Stimulated activated CD4-positive, alpha-beta T cell treated with anti-CD3 and anti-CD28 coated beads, Interleukin-15, amount 100 ng/mL, for 48 hours (primary cell): ENCODE measurements at regions not wholly inside any gene's neighbourhood (a gene's known extent, or its start where the extent isn't known, plus 50 kb on each side); places are given as distances from the start of the nearest gene placed in this dataset.
A peak's percentile ranks its signal among the peaks of the same experiment; 100 is the strongest.
"Not testable (repeated sequence)": the region's sequence is repeated elsewhere in the genome, so short reads cannot be mapped to it uniquely, and the experiment has no call there.

Source experiments
- DNase-seq, 2 donors: peaks; one replicate each; pipeline ENCODE4 v3.0.0-alpha.2; 2020; ENCODE audit warnings: low read depth in 2 of 2

DNA sequence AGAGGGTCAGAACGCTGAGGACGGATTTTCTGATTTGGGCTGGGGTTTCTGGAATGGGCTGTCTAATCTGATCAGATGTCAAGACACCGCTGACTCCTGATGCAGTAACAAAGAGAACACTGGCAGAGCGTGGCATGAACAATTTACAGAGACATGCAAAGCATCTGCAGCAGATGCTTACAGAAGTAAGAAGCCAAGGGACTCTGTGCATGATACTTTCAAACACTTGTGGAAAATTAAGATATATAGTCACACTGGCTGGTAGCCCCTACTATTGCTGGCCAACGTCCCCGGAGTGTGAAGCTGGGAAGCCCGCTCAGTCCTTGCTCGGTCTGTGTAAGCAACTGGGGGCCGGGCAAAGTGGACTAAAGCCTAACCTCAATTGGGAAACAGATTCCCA is 903.7 kb downstream of the BRD1 start:
- no peak for DNase-seq

DNA sequence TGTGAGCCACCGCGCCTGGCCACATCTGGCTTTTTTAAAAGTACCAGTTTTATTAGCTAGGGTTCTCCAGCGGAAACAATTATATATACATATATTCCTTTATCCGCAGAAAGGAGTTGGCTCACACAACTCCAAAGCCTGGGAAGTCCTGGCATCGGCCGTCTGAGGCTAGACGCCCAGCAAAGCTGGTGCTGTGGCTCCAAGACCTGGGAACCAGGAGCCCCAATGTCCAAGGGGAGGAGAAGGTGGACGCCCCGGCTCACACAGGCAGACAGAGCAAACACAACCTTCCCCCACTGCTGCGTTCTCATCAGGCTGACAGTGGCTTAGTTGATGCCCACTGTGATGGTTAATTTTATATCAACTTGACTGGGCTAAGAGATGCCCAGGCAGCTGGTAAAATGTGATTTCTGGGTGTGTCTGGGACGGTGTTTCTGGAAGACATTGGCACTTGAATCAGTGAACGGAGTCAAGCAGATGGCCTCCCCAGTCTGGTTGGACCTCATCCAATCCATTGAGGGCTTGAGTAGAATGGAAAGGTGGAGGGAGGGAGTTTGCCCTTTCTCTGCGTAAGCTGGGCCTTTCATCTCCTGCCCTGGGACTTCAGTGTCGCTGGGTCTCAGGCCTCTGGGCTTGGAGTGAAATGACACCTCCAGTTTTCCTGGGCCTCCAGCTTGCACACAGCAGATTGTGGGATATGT is 904.4 kb downstream of the BRD1 start:
- DNase-seq = no peak

DNA sequence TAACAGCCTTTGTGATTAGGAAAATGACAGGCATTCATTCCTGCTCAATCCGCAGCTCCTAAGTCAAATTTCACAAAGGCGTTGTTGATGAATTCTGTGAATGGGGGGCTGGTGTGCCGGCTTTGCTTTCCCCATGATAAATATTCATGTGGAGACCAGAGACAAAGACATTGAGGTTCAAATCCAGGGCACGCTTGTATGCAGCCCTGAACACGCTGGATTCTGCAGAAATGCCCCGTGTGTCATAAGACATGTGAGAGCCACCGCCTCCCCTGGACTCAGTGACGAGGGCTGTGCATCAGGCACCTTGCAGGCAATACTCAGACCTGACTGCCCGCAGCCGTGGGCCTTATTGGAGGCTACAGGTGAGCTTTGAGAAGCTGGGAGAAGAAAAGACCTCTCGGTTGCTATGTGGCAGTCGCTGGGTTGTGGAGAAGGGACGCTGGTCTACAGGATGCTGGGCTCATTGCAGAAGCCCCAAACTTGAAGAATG is 906.2 kb downstream of the BRD1 start:
- no peak for DNase-seq

DNA sequence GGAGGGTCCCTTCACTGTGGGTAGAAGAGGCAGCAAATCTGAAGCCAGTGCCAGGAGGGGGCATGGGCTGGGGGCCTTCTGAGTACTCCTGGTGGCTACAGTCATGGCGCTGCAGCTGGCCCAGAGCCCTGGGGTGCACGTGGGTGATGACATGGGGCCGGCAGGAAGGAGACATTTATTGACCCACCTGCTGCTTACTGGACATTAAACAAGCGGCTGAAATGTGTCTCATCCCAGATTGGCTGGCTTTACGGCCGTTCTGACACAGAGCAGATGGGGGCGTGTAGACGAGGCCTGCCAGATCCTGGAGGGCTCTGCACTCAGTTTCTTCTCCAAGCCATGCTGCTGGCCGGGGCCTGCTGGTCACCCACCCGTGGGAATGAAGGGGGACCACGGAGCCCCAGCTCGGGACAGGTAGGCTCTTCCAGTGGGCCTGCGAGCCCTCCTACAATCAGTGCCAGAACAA is 906.9 kb downstream of the BRD1 start:
- no peak for DNase-seq

DNA sequence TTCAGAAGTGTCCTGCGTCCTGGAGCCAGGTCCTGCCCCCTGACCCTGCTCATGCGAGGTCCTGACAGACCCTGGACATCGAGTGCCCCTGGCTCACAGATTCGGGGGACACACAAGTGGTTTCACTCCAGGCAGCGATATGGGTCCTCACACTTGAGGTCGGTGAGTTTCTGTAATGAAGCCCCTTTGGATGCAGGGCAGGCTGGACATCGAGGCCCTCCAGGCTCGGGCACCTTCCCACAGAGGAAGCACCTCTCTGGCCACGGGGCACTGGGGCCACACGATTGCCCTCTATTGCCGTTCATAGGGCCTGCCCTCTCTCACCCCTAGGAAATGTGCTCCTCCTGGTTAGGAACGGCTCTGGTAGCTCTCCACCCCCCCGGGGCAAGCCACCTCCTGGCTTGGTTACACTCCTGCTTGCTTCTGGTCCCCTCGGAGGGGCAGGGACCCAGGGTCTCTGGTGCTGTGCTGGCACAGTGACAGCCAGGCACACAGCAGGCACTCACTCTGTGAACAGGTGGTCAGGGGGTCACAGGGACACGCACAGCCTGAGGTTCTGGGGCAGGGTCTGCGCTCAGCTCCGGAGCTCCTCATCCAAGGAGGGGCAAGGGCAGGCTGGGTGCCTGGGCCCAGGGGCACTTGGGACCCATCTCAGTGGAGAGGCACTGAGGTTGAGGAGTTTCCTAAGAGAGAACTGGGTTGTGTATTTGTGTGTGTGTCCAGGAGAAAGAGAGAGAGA is 907.7 kb downstream of the BRD1 start:
- DNase-seq = no peak

DNA sequence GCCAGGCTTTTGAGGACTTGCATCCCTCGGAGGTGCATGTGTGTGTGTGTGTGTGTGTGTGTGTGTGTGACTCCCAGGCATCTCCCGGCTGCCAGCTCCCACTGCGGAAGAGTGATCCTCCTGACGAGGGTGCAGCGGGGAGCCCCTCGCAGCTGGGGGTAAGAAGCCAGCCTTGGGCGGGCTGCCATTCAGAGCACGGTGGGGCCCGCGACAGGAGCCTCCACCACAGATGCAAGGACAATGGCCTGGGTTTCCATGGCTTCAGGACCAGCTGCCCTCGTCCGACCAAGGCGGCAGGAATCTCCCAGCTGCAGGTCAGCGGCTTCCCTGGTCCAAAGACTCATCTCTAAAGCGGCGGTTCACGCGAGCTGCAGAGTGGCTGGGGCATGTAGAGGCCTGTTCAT is 908.5 kb downstream of the BRD1 start:
- no peak for DNase-seq

DNA sequence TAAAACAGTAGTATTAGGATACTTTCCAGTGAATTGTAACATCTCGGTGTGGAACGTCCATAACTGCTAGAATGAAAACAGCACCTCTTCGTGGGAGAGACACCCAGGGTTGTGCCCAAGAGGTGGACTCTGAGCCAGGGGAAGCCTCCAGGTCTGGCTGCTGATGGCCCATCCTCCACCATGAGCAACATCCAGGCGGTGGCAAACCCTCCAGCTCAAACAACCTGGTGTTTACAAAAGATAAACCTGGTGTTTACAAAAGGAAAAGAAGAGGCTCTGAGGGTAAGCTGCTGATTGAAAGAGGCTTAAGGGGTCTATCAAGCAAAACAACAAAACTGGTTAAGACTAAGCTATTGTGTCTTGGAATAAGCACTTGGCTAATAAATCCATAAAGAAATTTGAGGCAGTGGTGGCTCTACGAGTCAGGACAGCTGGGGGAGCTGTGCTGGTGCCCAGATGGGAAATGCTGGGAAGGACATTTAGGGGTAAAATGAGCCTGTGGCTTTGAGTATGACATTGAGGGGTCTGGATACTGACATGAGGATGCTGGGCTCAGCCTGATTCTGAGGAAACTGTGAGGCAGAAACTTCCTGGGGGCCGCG is 909.0 kb downstream of the BRD1 start:
- no peak for DNase-seq

DNA sequence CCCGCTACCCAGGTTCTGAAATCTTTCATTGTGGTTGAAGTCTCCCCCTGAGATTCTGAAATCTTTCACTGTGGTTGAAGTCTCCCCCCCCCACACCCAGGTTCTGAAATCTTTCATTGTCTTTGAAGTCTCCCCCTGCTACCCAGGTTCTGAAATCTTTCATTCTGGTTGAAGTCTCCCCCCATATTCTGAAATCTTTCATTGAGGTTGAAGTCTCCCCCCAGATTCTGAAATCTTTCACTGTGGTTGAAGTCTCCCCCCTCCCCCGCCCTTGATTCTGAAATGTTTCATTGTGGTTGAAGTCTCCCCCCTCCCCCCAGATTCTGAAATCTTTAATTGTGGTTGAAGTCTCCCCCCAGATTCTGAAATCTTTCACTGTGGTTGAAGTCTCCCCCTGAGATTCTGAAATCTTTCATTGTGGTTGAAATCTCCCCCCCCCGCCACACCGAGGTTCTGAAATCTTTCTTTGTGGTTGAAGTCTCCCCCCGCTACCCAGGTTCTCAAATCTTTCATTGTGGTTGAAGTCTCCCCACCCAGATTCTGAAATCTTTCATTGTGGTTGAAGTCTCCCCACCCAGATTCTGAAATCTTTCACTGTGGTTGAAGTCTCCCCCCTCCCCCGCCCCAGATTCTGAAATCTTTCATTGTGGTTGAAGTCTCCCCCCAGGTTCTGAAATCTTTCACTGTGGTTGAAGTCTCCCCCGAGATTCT is 915.2 kb downstream of the BRD1 start:
- not testable (repeated sequence) for DNase-seq

DNA sequence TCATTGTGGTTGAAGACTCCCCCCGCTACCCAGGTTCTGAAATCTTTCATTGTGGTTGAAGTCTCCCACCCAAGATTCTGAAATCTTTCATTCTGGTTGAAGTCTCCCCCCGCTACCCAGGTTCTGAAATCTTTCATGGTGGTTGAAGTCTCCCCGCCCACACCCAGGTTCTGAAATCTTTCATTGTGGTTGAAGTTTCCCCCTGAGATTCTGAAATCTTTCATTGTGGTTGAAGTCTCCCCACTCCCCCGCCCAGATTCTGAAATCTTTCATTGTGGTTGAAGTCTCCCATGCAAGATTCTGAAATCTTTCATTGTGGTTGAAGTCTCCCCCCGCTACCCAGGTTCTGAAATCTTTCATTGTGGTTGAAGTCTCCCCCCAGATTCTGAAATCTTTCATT is 916.0 kb downstream of the BRD1 start:
- DNase-seq = peak in 1 of 2 donors; percentile 13

DNA sequence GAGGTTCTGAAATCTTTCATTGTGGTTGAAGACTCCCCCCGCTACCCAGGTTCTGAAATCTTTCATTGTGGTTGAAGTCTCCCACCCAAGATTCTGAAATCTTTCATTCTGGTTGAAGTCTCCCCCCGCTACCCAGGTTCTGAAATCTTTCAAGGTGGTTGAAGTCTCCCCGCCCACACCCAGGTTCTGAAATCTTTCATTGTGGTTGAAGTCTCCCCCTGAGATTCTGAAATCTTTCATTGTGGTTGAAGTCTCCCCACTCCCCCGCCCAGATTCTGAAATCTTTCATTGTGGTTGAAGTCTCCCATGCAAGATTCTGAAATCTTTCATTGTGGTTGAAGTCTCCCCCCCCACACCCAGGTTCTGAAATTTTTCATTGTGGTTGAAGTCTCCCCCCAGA is 916.6 kb downstream of the BRD1 start:
- not testable (repeated sequence) for DNase-seq

DNA sequence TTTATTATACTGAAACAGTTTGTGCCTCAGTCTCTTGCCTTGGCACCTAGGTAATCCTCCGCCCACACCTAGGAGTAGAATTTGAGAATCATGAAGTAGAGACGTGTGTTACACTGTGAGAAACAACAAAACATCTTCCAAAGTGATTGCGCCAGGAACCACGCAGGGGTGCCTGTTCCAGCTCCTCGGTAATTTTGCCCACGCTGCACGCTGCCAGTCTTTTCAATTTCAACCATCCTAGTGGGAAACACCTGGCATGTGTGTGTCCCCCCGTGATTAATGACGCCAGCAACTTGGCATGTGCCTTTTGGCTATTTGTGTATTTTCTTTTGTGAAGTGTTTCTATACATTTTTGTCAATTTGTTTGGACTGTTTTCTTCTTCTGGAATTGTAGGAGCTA is 919.1 kb downstream of the BRD1 start:
- DNase-seq = no peak

DNA sequence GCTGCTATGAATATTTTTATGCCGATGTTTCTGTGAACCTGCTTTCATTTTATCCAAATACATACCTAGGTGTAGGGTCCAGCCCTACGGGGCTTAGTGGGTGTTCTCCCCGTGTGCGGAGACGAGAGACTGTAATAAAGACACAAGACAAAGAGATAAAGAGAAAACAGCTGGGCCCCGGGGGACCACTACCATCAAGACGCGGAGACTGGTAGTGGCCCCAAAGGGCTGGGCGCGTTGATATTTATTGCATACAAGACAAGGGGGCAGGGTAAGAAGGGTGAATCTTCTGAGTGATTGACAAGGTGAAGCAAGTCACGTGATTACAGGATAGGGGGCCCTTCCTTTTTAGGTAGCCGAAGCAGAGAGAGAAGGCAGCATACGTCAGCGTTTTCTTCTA is 920.1 kb downstream of the BRD1 start:
- DNase-seq = no peak

DNA sequence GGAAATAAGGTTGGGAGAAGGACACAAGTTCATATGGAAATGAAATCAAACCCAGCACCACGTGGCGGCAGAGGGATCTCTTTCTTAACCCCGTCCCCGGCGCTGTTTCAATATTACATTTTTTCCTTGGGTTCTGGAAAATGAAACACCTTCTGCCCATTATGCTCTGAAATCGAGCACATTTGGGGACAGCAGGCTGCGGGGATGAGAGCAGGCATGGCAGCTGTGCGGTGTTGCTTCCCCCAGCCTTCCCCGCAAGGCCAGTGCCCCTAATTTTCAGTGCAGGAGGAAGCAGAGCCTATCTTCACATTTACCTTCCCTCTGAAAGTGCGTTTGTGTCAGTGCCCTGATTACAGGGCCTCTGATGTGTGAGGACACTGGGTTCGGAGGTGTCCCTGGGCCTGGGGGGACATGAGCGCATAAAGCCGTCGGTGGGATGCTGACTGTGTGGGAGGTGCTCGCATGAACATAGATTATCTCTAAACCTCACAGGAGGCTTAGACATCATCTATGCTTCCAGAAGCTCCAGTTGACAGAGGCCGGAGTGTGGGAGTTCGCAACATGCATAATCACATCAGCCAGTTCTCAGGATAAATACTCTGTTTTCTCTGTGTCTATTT is 921.3 kb downstream of the BRD1 start:
- DNase-seq = no peak

DNA sequence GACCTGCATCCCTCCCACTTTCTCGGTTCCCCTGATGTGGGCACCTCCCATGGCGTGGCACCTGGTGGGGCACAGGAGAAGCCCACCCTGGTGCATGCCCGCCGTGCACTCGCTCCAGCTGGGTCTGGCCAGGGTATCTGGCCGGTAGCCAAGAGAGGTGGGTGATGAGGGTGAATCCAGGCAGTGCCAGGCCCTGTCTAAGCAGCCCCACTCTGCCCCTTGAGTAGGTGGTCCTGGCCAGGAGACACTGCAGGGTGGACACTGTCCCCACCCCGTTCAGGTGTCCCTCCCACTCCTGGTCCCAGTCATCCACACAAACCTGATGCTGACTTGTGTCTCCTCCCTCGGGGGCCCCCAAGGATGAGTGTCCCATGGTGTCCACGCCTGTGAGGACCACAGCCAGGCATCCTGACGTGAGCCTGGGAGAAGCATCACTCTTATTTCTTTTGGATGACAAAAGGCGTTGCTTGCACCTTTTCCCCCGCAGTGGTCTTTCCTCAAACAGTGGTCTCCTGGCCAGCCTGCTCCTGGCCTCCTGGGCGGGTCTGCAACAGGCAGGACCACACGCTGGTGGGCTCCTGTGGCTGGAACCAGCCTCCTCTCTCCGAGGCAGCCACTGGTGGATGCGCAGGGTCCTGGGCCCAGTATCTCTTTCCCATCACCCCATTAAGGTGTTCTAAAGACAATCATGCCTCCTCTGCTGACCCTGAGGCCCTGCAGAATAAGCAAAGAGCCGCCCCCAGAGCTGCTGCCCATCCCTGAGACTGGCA is 922.3 kb downstream of the BRD1 start:
- DNase-seq = no peak

DNA sequence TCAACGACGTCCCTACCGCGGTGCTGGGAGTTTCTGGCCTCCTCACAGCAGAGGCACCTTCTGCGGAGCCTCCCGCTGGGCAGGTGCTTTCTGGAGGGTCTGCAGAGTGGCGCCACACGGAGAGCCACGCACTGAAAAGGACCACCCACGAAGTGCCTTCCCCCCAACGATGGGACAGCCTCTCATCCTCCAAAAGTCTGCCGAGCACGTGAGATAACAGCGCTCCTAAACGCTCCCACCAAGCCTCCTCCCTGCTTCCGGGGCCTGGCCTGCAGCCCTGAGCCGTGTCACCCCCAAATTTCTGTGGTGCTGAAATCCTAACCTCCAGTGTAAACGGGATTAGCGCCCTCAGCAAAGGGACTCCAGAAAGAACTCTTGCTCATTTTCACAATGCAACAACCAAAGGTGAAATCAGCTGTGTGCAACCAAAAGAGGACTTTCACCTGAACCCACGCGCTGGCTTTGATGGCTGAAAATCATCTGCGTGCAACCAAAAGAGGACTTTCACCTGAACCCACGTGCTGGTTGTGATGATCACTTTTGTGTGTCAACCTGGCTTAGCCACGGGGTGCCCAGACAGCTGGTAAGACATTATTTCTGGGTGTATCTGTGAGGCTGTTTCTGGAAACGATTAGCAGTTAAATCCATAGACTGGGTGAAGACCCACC is 924.6 kb downstream of the BRD1 start:
- no peak for DNase-seq

DNA sequence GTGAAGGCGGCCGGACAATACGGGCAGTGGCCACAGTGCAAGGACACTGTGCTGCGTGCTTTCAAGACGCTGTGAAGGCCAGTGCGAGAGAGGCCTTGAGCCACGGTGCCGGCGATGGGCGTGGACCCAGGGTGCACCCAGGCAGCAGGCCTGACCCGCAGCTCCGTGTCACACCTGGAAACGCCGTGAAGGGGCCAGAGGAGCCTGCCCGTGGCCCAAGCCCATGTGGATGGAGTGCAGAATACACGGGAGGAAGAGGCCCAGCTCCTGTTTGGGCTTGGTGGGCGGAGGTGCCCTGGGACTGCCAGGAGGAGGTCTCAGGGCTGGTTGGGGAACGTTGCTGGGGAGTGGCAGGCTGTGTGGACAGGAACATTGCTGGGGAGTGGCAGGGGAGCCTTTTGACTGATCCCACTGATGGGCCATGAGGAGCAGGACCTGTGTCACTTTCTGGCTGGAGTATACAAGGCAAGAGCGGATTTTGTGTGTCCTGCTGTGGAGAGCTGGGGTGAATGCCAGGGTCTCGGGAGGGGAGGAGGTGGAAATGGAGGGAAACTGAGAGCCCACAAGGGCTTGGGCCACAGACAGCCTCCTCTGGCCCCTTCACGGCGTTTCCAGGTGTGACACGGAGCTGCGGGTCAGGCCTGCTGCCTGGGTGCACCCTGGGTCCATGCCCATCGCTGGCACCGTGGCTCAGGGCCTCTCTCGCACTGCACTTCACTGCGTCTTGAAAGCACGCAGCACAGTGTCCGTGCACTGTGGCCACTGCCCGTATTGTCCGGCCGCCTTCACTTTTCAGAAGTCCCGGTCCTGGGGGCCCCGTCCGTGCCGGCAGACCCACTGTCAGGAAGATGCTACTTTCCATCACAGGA is 925.4 kb downstream of the BRD1 start:
- DNase-seq = no peak

DNA sequence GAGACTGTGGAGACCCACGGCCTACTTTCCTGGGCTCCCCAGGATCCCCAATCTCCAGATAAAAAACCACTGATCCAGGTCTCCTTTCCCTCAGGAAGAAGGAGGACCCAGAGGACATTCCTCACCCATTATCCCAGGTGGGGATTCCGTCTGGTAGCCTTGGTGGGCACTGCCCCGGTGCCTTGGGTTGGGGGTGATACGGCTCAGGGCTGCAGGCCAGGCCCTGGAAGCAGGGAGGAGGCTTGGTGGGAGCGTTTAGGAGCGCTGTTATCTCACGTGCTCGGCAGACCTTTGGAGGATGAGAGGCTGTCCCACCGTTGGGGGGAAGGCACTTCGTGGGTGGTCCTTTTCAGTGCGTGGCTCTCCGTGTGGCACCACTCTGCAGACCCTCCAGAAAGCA is 926.3 kb downstream of the BRD1 start:
- no peak for DNase-seq

DNA sequence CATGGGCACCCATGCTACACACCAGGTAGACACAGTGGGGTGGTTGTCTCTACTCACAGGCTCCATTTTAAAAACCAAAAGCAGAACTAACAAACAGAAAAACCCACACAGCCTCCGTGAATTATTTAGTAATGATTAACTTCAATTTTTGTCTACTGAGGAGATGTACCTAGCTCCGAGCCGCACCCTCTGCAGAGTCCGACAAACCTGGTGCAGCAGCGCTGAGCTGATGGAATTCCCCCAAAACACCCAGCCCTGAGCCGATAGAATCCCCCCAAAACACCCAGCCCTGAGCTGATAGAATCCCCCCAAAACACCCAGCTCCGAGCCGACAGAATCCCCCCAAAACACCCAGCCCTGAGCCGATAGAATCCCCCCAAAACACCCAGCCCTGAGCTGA is 927.0 kb downstream of the BRD1 start:
- no peak for DNase-seq

DNA sequence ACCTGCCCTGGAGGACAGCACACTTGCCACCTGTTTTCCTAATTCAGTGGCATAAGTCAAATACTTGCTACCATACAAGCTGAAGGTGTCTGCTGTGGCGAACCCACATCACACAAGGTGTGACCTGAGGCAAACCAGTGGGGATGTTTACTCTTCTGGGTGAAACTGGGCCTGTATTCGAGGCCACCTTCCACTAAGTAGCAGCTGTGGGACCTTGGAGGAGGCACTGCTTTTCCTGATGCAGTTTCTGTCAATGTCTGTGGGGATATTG is 927.4 kb downstream of the BRD1 start:
- no peak for DNase-seq
